Pulmonary artery endothelial cell (primary cell): ENCODE measurements at regions not wholly inside any gene's neighbourhood (a gene's known extent, or its start where the extent isn't known, plus 50 kb on each side); places are given as distances from the start of the nearest gene placed in this dataset.
"Not testable (repeated sequence)": the region's sequence is repeated elsewhere in the genome, so short reads cannot be mapped to it uniquely, and the experiment has no call there.

Source experiments
- DNase-seq: peaks from one replicate; pipeline ENCODE4 v3.0.0-alpha.2; 2011; ENCODE audit warnings: low read depth, low spot score

DNA sequence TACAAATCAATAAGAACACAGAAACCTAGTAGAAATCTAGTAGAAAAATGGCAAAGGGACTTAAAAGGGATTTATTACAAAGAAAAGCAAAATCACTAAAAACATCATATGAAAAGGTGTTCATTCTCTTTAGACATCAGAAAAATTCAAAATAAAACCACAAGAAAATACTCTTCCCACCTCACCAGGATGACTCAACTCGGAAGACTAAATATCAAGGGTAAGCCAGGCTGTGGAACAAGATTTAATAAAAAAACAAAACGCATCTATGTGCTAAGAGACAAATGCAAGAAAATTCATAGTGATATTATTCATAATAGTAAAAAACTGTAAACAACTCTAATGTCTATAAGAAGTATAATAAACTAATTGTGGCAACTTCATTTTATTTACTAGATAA is 181.6 kb upstream of the GHR start:
- DNase-seq: no peak

DNA sequence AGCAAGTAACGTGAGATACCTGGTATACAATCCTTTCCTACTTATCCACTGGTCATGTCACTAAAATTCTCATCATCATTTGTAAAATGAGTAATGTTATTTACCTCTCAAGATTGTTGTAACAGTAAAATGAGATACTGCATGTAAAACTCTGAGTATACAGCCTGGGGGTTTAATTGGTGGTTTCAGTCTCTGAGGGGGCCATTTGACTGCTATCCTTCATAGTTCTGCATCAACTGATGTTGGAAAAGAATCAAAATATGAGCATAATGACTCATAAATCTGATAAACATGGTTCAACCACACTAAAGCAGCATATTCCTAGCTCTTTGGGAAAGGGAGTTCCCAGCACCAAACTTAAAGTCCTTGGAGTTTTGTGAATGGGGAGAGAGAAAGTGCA is 181.0 kb upstream of the GHR start:
- DNase-seq: no peak

DNA sequence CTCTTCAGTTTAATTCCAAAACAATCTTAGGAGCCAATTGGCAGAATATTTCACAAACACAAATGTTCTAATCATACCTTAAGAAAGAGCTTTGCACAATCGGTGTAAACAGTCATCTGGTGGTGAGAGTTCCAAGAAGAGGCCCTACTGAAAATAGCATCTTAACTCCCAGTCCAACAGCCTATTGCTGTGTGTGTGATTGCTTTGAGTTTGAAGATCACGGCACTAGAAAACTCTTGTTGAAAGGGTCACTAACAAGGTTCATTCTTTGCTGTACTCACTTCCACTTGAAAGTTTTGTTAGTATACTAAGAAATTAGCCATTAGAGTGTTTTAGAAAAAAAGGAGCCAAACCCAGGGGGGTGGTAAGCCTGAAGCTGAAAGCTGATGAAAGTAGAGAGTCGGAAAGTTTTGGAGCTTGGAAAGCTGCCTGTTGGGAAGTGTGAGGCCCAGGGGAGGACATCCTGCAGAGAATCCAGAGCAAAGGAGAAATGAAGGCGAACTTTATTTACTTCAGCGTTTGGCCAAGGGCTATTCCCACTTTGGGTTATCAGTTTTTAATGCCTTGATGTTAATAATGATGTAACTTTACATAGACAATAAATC is 180.3 kb upstream of the GHR start:
- DNase-seq: no peak

DNA sequence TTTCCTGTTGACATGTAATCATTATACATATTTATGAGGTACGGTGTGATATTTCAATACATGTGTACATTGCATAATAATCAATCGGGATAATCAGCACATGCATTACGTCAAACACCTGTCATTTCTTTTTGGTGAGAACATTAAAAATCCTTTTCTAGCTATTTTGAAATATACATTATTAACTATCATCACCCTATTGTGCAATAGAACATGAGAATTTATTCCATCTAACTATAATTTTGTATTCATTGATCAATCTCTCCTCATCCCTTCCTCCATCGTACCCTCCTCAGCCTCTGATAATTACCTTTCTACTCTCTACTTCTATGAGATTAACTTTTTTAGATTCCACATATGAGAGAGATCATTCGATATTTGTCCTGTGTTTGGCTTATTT is 170.9 kb upstream of the GHR start:
- DNase-seq: no peak

DNA sequence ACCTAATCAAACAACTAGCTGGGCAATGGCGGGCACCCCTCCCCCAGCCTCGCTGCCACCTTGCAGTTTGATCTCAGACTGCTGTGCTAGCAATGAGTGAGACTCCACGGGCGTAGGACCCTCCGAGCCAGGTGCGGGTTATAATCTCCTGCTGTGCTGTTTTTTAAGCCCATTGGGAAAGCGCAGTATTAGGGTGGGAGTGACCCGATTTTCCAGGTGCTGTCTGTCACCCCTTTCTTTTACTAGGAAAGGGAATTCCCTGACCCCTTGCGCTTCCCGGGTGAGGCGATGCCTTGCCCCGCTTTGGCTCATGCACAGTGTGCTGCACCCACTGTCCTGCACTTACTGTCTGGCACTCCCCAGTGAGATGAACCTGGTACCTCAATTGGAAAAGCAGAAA is 163.3 kb upstream of the GHR start:
- DNase-seq: not testable (repeated sequence)

DNA sequence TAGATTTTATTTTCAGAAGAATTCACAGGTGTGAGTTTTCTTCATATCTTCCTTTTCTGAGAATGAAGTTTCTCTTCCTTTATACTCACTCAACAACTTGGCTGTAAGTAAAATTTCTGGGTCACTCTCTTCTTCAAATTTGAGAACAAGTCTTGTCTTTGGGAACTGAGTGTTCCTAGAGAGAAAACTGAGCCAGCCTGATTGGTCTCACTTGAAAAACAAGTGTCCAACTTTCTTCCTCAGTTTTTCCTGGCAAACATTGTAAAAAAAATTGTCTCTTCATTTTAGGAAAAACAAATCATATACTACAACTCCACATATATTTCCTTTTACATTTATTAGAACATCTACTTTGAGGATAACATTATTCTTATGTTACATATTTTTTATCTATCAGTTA is 156.1 kb upstream of the GHR start:
- DNase-seq: no peak

DNA sequence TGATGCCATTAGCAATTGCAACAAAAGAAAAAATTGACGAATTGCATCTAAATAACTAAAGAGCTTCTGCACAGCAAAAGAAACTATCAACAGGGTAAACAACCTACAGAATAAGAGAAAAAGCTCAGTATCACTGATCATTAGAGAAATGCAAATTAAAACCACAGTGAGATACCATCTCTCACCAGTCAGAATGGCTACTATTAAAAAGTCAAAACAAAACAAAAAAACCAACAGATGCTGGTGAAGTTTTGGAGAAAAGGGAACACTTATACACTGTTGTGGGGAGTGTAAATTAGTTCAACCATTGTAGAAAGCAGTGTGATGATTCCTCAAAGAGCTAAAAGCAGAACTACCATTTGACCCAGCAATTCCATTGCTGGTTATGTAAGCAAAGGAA is 155.1 kb upstream of the GHR start:
- DNase-seq: not testable (repeated sequence)

DNA sequence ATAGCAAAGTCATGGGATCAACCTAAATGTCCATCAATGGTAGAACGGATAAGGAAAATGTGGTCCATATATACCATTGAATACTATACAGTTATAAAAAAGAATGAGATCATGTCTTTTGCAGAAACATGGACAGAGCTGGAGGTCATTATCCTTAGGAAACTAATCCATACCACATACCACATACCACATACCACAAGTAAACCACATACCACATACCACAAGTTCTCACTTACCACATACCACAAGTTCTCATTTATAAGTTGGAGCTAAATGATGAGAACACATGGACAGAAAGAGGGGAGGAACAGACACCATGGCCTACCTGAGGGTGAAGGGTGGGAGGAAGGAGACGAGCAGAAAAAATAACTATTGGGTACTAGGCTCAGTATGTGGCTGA is 154.6 kb upstream of the GHR start:
- no peak for DNase-seq

DNA sequence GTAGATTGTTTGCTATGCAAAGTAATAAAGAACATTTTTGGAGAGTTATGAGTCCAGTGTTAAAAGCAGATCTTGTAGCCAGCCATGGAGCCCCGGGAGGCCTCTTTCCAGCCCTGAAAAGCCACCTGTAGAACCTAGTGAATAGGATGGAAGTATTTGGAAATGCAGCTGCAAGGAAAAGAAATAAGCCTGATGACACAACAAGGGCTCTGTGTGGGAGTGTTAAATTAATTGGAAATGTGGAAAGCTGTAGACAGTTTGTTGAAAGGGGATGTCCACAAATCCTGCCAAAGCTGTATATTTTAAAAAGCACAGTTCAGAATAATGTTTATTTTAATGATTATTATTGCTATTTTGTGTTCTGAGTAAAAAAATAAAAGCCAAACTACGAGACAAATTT is 152.5 kb upstream of the GHR start:
- DNase-seq: no peak

DNA sequence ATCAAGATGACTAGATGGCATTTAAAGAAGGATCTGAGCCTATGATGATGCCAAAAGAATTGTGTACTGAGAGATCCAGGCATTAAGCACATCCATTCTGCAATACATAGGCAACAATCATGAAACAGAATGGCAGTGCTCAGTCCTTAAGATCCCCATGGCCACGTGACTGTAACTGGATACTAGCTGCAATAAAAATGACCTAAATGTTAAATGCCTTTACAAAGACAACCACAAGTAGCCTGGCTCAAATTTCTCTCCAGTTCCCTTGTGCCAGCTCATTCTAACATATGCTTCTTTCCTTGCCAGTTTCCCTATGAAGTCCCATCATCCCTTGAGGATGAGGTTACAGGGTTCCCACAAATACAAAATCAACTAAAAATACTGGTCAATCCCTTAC is 148.3 kb upstream of the GHR start:
- no peak for DNase-seq

DNA sequence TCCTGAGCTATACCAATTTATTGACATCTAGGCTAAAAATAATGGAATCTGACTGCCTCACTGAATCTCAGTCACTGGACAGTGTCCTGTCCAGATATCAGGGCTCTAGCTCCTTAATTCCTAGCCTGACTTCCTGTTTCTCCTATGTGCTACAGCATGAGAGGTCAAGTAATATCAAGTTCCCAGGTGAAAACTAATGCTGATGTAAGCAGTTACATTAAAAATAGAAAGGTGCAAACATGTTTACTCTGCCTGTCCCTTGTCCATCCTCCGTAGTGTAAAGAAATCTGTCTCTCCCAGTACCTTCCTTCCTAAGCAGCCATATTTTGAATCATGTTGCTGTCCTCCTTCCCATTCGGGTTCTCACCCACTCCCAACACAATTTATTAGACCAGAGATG is 145.9 kb upstream of the GHR start:
- DNase-seq: no peak

DNA sequence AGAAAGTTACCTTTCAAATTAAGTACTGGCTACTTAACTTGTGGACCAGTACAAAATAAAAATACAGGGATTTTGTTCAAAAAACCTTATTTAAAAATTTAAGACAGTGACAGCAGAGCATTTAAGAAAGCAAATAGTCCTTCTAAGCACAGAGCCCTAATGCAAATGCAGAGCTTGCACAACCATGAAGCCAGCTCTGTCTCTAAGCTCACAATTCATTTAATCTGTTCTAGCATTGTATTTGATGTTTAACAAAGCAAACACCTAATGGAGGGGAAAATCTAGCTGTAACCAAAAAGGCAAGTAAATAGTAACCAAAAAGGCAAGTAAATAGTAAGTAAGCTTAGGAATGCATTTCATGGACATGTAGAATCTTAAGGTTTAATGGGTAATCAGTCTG is 138.7 kb upstream of the GHR start:
- DNase-seq: no peak

DNA sequence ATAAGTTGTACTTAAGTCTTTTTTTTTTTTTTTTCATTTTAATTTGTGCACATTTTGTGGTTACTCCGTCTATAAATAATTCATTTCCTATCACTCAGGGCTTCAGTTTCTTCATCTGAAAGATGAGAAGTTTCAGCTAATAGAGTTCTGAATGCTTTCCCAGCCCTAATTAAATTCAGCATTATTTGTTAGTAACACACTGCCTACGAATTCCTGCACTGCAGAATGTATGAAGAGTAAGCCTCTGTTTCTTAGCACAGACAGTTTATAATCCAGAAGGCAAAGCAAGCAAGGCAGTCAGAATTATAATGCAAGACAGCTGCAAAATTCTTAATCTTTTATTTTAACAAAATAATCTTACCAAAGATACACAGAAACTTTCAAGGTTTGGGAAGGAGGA is 138.0 kb upstream of the GHR start:
- no peak for DNase-seq

DNA sequence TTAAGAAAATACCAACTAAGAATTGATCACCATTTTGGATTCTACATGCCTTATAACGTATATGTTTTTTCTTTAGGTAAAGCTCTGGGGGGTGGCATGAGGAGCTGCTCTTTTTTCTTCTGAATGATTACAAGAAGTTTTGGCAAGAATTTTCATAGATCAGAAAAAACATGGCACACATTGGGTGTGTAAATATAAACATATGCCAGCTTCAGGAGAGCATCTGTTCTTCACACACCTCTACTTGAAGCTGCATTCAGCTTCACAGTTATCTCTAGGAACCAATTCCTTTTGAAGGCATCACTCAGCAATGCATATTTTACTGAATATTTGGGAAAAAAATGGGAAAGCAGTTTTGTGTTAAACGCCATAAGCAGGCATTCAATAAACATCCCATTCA is 122.7 kb upstream of the GHR start:
- DNase-seq: no peak

DNA sequence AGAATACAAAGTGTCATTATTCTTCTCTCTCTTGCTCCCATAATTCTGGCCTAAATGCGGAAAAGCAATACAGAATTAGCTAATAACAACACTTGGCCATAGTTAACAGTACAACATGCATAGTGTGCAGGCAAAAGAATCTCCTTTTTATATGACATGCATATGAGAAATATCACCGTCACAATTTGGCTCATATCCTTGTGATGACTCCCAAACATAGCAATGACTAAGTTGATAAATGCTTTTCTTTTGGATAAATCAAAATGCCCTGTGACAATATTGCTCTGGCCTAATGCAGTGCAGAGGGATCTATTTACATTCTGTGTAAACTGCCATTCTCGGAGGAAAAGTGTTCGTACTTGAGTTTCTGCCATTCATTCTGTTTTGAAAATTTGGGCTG is 121.9 kb upstream of the GHR start:
- DNase-seq: no peak

DNA sequence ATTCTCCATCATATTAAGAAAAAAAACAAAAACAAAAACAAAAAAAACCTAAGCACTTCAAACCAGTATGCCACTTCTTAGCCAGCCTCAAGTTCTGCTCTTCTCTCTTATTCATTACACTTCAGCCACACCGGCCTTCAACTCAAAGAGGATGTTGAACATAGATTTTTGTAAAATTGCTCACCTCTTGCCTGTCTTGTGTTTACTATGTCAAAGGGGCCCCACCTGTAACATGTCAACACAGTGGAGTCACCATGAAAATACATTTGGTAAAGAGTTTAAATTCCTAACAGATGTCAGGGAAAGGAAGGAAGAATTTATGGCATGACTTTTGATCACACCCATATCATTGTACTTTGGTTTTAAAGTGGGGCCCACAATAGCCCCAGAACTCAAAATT is 121.1 kb upstream of the GHR start:
- DNase-seq: no peak

DNA sequence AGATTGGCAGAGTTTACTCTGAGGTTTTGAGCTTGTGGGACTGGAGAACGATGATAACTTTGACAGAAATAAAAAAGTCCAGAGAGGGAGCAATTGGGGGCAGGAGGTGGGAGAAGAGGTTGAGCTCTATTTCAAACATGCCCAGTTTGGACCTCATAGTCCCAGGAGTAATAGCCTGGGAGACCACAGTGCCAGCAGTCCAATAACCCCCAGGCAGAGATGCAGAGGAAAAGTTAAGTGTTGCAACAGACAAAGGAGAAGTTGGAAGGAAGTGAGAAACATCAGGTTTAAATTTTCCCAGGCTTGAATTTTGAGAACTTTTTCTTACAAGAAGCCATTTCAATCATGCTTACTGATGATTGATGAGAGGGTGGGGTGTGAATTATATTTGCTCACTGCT is 117.0 kb upstream of the GHR start:
- no peak for DNase-seq

DNA sequence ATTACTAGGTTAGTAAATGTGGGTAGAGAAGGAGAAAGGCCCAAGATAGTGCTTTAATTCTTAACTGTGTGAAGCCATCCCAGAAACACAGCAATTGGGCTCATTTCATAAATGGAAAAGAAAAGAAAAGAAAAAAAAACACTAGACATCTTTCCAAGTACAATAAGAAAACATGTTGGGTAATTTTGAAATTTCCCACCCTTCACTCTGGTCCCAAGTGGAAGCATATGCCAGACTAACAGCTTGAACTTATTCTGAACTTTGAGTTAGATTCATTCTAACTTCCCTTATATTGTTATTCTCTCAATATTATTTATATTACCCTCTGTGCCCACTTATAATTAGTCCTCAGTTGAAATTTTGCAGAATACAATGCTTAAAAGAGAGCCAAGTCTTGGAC is 113.4 kb upstream of the GHR start:
- DNase-seq: no peak

DNA sequence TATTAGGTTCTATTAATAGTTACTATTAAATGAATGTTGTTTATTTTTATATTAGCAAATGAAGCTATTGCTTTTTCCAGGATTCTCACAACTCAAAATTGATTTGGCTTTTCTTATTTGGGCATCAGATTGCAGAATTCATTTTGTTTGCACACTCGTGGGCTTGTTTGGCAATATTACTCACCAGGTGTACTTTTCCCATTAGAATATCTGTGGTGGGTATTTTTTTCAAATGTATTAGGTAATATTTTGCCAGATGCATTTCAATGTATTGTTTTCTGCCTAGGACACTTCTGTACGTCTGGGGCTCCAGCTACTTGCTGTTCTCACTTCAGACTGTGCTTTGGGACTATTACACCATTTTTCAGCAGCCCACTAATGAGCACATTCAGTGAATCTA is 108.0 kb upstream of the GHR start:
- DNase-seq: no peak

DNA sequence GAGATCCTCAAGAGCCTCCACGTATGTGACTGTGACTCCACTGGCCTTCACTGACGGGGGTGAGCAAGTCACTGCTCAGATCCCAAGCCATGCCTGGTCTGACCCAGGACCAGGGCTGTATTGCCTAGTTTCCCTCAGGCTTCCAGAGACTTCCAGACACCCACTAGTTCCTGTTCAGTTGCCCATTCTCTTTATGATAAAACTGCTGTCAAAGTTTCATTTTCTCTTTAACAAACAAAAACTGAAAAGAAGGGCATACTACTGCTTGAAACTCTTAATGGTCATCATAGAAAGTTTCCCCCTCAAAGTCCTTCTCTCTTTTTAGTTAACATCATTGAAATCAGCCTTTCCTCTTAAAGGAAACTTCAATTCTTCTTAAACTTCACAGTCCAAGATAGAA is 105.7 kb upstream of the GHR start:
- DNase-seq: no peak

DNA sequence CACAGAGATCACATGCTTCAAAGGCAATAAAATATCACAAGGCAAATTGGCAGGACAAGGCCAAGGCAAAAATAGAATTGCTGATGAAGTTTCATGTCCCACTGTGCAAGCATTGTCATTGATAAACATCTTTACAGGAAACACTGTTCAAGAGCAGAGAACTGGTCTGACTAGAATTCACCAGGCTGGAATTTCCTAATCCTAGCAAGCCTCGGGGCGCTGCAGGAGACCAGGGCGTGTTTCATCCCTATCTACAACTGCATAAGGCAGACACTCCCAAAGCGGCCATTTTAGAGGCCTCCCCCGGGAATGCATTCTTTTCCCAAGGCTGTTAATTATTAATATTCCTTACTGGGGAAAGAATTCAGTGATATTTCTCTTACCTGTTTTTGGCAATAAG is 103.7 kb upstream of the GHR start:
- DNase-seq: not testable (repeated sequence)

DNA sequence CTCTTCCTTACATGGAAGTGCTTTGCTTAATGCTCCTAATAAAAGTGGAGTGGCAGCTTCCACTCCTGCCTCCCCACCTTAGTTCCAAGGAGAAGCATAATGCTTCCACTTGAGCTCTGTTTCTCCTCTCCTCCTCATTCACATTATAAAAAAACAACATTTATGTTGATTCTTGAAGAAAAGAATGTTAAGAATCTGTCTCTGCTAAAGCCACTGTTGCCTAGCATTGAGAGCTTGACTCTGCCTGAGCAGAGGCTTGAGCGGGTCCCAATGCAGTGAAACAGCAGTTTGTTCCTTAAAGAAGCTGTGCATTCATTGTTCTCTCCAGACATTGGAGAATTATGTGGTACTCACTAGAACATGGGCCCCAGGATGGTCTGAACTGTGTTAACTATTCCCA is 101.5 kb upstream of the GHR start:
- DNase-seq: no peak

DNA sequence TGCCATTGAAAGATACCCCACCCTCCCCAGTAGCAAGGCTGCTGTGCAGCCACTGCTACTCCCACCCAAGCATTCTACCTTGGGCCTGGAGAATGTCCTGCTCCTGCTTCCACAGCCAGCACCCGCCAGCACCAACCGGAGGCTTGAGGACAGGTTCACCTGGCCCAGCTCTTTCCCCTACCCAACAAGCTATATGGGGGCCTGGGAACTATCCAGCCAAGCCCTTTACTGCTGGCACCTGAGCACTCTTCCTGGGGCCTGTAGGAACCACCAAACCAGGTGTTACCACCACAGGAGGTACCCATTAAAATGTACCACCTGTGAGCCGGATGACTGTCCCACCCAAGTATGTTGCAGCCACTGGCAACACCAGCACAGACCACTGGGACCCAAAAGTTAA is 86.1 kb upstream of the GHR start:
- no peak for DNase-seq

DNA sequence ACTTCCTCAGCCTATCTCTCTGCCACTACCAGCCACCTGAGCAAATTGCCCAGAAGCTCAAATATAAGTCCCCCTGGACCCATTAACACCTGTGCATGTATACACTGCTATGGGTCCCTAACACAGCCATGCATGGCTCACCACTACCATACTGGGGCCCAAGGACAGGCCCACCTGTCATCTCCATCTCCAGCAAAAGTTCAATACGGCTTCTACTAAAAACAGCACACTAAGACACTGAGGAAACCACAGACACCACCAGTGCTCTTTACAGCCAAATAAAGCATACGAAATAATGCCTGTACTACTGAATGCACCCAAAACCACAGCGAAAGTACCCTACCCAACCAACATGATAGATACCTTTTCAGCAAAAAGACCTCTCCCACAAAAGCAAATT is 85.6 kb upstream of the GHR start:
- DNase-seq: no peak
